Progenitor cell of endocrine pancreas (in vitro differentiated cells): ENCODE measurements at regions not wholly inside any gene's neighbourhood (a gene's known extent, or its start where the extent isn't known, plus 50 kb on each side); places are given as distances from the start of the nearest gene placed in this dataset.

ENCODE experiments used
- DNase-seq: peaks from one replicate; pipeline ENCODE4 v3.0.0; 2021; ENCODE audit warnings: low spot score; ENCODE audit not compliant: unreplicated experiment
- H3K27ac Mint-ChIP-seq: 2 replicates; pipeline ENCODE4 v1.8.0; 2021; ENCODE audit warnings: mild to moderate bottlenecking, moderate library complexity, mixed read lengths
- H3K27me3 Mint-ChIP-seq: 2 replicates; pipeline ENCODE4 v1.8.0; 2021; ENCODE audit warnings: mixed read lengths
- H3K36me3 Mint-ChIP-seq: 2 replicates; pipeline ENCODE4 v1.8.0; 2022; ENCODE audit warnings: mixed read lengths; ENCODE audit not compliant: insufficient read depth
- H3K4me1 Mint-ChIP-seq: 2 replicates; pipeline ENCODE4 v1.8.0; 2021; ENCODE audit warnings: low read depth, mixed read lengths
- H3K4me3 Mint-ChIP-seq: 2 replicates; pipeline ENCODE4 v1.8.0; 2021; ENCODE audit warnings: low read depth, mild to moderate bottlenecking, moderate library complexity, mixed read lengths
- H3K9me3 Mint-ChIP-seq: 2 replicates; pipeline ENCODE4 v1.8.0; 2021; ENCODE audit warnings: low read depth, mixed read lengths
- CTCF ChIP-seq: fragments of 200-600 bp; sonication (generic); IDR thresholded peaks from one replicate; pipeline ENCODE4 v1.5.0; 2021; ENCODE audit warnings: antibody characterized with exemption, mild to moderate bottlenecking; ENCODE audit not compliant: unreplicated experiment

GRCh38 chr11:31872076-31872443 is 60.9 kb upstream of the PAX6 start:
- Mint-ChIP-seq H3K27ac (no peak overlapping the region), H3K9me3 (no peaks in the 10 kb centered on the region), H3K4me3 (no peak overlapping the region), H3K4me1 (peaks cover 23% of the 10 kb centered on the region), H3K27me3 (peaks cover 52% of the 10 kb centered on the region), H3K36me3 (no peaks in the 10 kb centered on the region)
- no peak for DNase-seq
- no peak for TF ChIP-seq CTCF

- Mint-ChIP-seq H3K27ac (no peak overlapping the region), H3K27me3 (peaks cover 55% of the 10 kb centered on the region), H3K36me3 (no peaks in the 10 kb centered on the region), H3K4me1 (peaks cover 23% of the 10 kb centered on the region), H3K9me3 (no peaks in the 10 kb centered on the region), H3K4me3 (no peak overlapping the region)
- TF ChIP-seq CTCF = no peak
- no peak for DNase-seq
Observed at GRCh38 chr11:31871310-31872075, 60.4 kb upstream of the PAX6 start.

- H3K27me3 Mint-ChIP-seq = peaks cover 53% of the 10 kb centered on the region
- no peaks in the 10 kb centered on the region for H3K36me3 Mint-ChIP-seq
- peak; percentile 74 for TF ChIP-seq CTCF
- DNase-seq = peak; percentile 58
- H3K9me3 Mint-ChIP-seq = no peaks in the 10 kb centered on the region
- H3K4me1 Mint-ChIP-seq = peaks cover 15% of the 10 kb centered on the region
- H3K27ac Mint-ChIP-seq = no peak overlapping the region
- peak overlapping the region; percentile 31 for H3K4me3 Mint-ChIP-seq
Observed at GRCh38 chr11:31870609-31871309, 59.6 kb upstream of the PAX6 start.

DNA sequence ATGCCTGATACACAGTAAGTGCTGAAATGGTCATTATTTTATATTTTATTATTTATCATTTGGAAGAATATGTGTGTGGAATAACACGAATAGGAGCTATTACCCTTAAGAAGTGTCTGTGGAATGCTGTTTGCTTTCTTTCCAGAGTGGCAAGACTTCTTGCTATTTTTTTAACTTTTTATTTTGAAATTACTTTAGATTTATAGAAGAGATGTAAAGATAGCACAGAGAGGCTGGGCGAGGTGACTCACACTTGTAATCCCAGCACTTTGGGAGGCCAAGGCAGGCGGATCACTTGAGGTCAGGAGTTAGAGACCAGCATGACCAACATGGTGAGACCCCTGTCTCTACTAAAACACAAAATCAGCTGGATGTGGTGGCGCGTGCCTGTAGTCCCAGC is 58.9 kb upstream of the PAX6 start:
- no peak overlapping the region for H3K4me3 Mint-ChIP-seq
- H3K36me3 Mint-ChIP-seq = no peaks in the 10 kb centered on the region
- no peak overlapping the region for H3K27ac Mint-ChIP-seq
- no peak for DNase-seq
- peaks cover 14% of the 10 kb centered on the region for H3K4me1 Mint-ChIP-seq
- H3K27me3 Mint-ChIP-seq = peaks cover 57% of the 10 kb centered on the region
- H3K9me3 Mint-ChIP-seq = no peaks in the 10 kb centered on the region
- no peak for TF ChIP-seq CTCF

DNA sequence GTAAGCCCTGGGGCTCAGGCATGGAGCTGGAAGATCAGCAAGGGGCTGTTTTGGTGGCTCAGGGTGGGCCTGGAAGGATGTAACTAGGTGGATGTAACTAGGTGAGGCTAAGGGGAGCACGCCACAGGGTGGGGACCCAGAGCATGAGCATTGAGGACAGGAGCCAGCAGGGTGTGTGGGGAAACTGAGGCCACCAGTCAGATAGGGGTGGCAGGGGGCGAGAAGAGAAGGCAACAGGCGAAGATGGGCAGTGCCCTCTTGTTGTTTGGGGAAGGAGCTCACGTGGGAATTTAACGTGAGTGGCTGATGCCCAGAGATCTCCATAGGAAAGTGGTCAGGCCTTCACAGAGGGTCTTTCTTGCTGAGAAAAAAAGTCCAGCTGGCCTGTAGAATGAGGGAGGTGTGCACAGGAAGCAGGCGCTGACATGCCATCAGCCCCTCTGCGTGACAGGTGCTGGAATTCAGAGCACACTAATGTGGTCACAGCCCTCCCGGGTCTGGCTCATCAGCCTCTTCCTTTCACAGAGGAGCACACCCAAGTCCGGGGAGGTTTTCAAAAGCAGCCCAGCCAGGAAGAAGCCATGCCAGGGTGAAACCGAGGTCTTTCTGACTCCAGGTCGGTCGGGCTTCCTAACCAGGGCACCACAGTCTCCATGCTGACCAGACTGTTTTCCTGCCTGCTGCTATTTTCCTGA is 54.6 kb upstream of the PAX6 start:
- H3K9me3 Mint-ChIP-seq = peaks cover 6% of the 10 kb centered on the region
- H3K36me3 Mint-ChIP-seq = no peaks in the 10 kb centered on the region
- no peak overlapping the region for H3K4me3 Mint-ChIP-seq
- H3K27me3 Mint-ChIP-seq = peaks cover 45% of the 10 kb centered on the region
- no peak overlapping the region for H3K27ac Mint-ChIP-seq
- DNase-seq = no peak
- H3K4me1 Mint-ChIP-seq = peaks cover 4% of the 10 kb centered on the region
- no peak for TF ChIP-seq CTCF
